ENCODE measurements at regions not wholly inside any gene's neighbourhood (a gene's known extent, or its start where the extent isn't known, plus 50 kb on each side); places are given as distances from the start of the nearest gene placed in this dataset.

- Histone ChIP-seq H2AFZ (ENCODE audit: low read length) (no peak overlapping the region), H3K4me3 (ENCODE audit: low read length) (no peak overlapping the region), H3K27ac (ENCODE audit: low read length) (no peak overlapping the region), H3K9me3 (replicated peaks; ENCODE audit: insufficient read depth, low read length) (no peaks in the 10 kb centered on the region), H3K79me2 (ENCODE audit: low read length) (no peaks in the 10 kb centered on the region), H3F3A (ENCODE audit: insufficient read depth, low read length) (no peaks in the 10 kb centered on the region), H4K20me1 (ENCODE audit: insufficient read depth, low read length) (no peaks in the 10 kb centered on the region), H3K4me1 (ENCODE audit: low read length) (no peaks in the 10 kb centered on the region), H3K9ac (ENCODE audit: low read length) (no peak overlapping the region), H3K4me2 (ENCODE audit: low read depth, low read length) (no peak overlapping the region), H3K27me3 (replicated peaks; ENCODE audit: insufficient read depth, low read length) (no peaks in the 10 kb centered on the region), H3K9me2 (replicated peaks; ENCODE audit: insufficient read depth, low read length) (no peaks in the 10 kb centered on the region), H3K36me3 (replicated peaks; ENCODE audit: insufficient read depth, low read length) (no peaks in the 10 kb centered on the region)
- TF ChIP-seq CTCF (IDR thresholded peaks at IDR 0.05; ENCODE audit: low read length) (no peak), EZH2 (optimal IDR thresholded peaks at IDR 0.05; ENCODE audit: low read depth, low read length) (no peak)
- DNase-seq, result no peak
These were observed 367.1 kb upstream of the ADGRL4 start for GRCh38 chr1:79373481-79374125.

- Histone ChIP-seq H3F3A (ENCODE audit: insufficient read depth, low read length) (no peaks in the 10 kb centered on the region), H3K79me2 (ENCODE audit: low read length) (no peaks in the 10 kb centered on the region), H3K4me3 (ENCODE audit: low read length) (no peak overlapping the region), H3K4me1 (ENCODE audit: low read length) (no peaks in the 10 kb centered on the region), H3K4me2 (ENCODE audit: low read depth, low read length) (no peak overlapping the region), H2AFZ (ENCODE audit: low read length) (no peak overlapping the region), H3K27ac (ENCODE audit: low read length) (no peak overlapping the region), H3K9me2 (replicated peaks; ENCODE audit: insufficient read depth, low read length) (no peaks in the 10 kb centered on the region), H4K20me1 (ENCODE audit: insufficient read depth, low read length) (no peaks in the 10 kb centered on the region), H3K9ac (ENCODE audit: low read length) (no peak overlapping the region), H3K9me3 (replicated peaks; ENCODE audit: insufficient read depth, low read length) (no peaks in the 10 kb centered on the region), H3K36me3 (replicated peaks; ENCODE audit: insufficient read depth, low read length) (no peaks in the 10 kb centered on the region), H3K27me3 (replicated peaks; ENCODE audit: insufficient read depth, low read length) (no peaks in the 10 kb centered on the region)
- DNase-seq, result no peak
- TF ChIP-seq EZH2phosphoT487 (IDR thresholded peaks at IDR 0.05; ENCODE audit: low read length) (no peak), CTCF (IDR thresholded peaks at IDR 0.05; ENCODE audit: low read length) (no peak), EZH2 (optimal IDR thresholded peaks at IDR 0.05; ENCODE audit: low read depth, low read length) (no peak)
These were observed 365.3 kb upstream of the ADGRL4 start for GRCh38 chr1:79371802-79372201.

- Histone ChIP-seq H3K36me3 (replicated peaks; ENCODE audit: insufficient read depth, low read length) (no peaks in the 10 kb centered on the region), H3K27ac (ENCODE audit: low read length) (no peak overlapping the region), H4K20me1 (ENCODE audit: insufficient read depth, low read length) (no peaks in the 10 kb centered on the region), H3K9me2 (replicated peaks; ENCODE audit: insufficient read depth, low read length) (no peaks in the 10 kb centered on the region), H2AFZ (ENCODE audit: low read length) (no peak overlapping the region), H3K9ac (ENCODE audit: low read length) (no peak overlapping the region), H3K4me1 (ENCODE audit: low read length) (no peaks in the 10 kb centered on the region), H3K9me3 (replicated peaks; ENCODE audit: insufficient read depth, low read length) (no peaks in the 10 kb centered on the region), H3F3A (ENCODE audit: insufficient read depth, low read length) (no peaks in the 10 kb centered on the region), H3K27me3 (replicated peaks; ENCODE audit: insufficient read depth, low read length) (no peaks in the 10 kb centered on the region), H3K4me2 (ENCODE audit: low read depth, low read length) (no peak overlapping the region), H3K79me2 (ENCODE audit: low read length) (no peaks in the 10 kb centered on the region), H3K4me3 (ENCODE audit: low read length) (no peak overlapping the region)
- DNase-seq, result no peak
- TF ChIP-seq EZH2phosphoT487 (IDR thresholded peaks at IDR 0.05; ENCODE audit: low read length) (no peak), EZH2 (optimal IDR thresholded peaks at IDR 0.05; ENCODE audit: low read depth, low read length) (no peak), CTCF (IDR thresholded peaks at IDR 0.05; ENCODE audit: low read length) (no peak)
These were observed 362.6 kb upstream of the ADGRL4 start for GRCh38 chr1:79369091-79369490.

Data from MM.1S (cell line).